Sigmoid colon (tissue), 4 donors: ENCODE measurements at regions not wholly inside any gene's neighbourhood (a gene's known extent, or its start where the extent isn't known, plus 50 kb on each side); places are given as distances from the start of the nearest gene placed in this dataset.

ENCODE experiments used
- CTCF ChIP-seq, 4 experiments: fragments of 450-650 bp in 3 of 4; fragments of 200-600 bp in 1 of 4; IDR thresholded peaks; one replicate each; pipeline ENCODE4 v1.5.1; 2016 to 2019; ENCODE audit warnings: antibody characterized with exemption in 4 of 4, mild to moderate bottlenecking in 3 of 4, moderate library complexity in 2 of 4
- EP300 ChIP-seq, 4 donors: sonication (generic); formaldehyde crosslinking; IDR thresholded peaks; one replicate each; pipeline ENCODE4 v1.6.1; 2017; ENCODE audit warnings: antibody characterized with exemption in 4 of 4
- POLR2A ChIP-seq, 2 donors: fragments of 450-650 bp; IDR thresholded peaks; one replicate each; pipeline ENCODE4 v1.6.1; 2016; ENCODE audit warnings: antibody characterized with exemption in 2 of 2, mild to moderate bottlenecking in 2 of 2, moderate library complexity in 2 of 2
- POLR2AphosphoS5 ChIP-seq, 4 donors: sonication (generic); formaldehyde crosslinking; IDR thresholded peaks; one replicate each; pipeline ENCODE4 v1.6.1; 2017; ENCODE audit warnings: antibody characterized with exemption in 4 of 4

GRCh38 chr20:57109571-57109953 lies 156.9 kb downstream of the BMP7 start:
- no peak for TF ChIP-seq CTCF (IDR thresholded peaks at IDR 0.05)
- TF ChIP-seq POLR2AphosphoS5 (IDR thresholded peaks at IDR 0.05) = no peak
- no peak for TF ChIP-seq POLR2A (IDR thresholded peaks at IDR 0.05)
- no peak for TF ChIP-seq EP300 (IDR thresholded peaks at IDR 0.05)
